ENCODE measurements at regions not wholly inside any gene's neighbourhood (a gene's known extent, or its start where the extent isn't known, plus 50 kb on each side); places are given as distances from the start of the nearest gene placed in this dataset.

- TF ChIP-seq RXRA (IDR thresholded peaks at IDR 0.05; ENCODE audit: insufficient read depth, low read depth, low read length) (no peak), PHF8 (conservative IDR thresholded peaks at IDR 0.05; ENCODE audit: low read depth, low read length) (no peak), TAF1 (IDR thresholded peaks at IDR 0.05; ENCODE audit: low read depth, low read length) (no peak), SUZ12 (IDR thresholded peaks at IDR 0.05; ENCODE audit: low read length) (no peak), CTCF (IDR thresholded peaks at IDR 0.05; ENCODE audit: control extremely low read depth in 1 of 3, insufficient read depth in 1 of 3, low read depth in 1 of 3, low read length in 3 of 3) (no peak), HDAC6 (IDR thresholded peaks at IDR 0.05; ENCODE audit: low read depth, low read length) (no peak), MAX (IDR thresholded peaks at IDR 0.05) (no peak), POLR2AphosphoS5 (IDR thresholded peaks at IDR 0.05; ENCODE audit: low read depth, low read length) (no peak), POLR2A (IDR thresholded peaks at IDR 0.05; ENCODE audit: control extremely low read depth in 1 of 2, low read depth in 2 of 2, low read length in 2 of 2) (no peak), EZH2 (IDR thresholded peaks at IDR 0.05; ENCODE audit: low read depth, low read length, severe bottlenecking) (no peak), KDM1A (IDR thresholded peaks at IDR 0.05; ENCODE audit: borderline replicate concordance, low read length) (no peak), SP4 (IDR thresholded peaks at IDR 0.05; ENCODE audit: low read length) (no peak), JUN (IDR thresholded peaks at IDR 0.05; ENCODE audit: low read depth, low read length) (no peak), SAP30 (IDR thresholded peaks at IDR 0.05; ENCODE audit: insufficient read depth, insufficient replicate concordance, low read length) (no peak)
Measured at GRCh38 chr4:122053186-122053585, 98.9 kb upstream of the BLTP1 start.

Data from H1 (cell line).